ENCODE measurements at regions not wholly inside any gene's neighbourhood (a gene's known extent, or its start where the extent isn't known, plus 50 kb on each side); places are given as distances from the start of the nearest gene placed in this dataset.

DNA sequence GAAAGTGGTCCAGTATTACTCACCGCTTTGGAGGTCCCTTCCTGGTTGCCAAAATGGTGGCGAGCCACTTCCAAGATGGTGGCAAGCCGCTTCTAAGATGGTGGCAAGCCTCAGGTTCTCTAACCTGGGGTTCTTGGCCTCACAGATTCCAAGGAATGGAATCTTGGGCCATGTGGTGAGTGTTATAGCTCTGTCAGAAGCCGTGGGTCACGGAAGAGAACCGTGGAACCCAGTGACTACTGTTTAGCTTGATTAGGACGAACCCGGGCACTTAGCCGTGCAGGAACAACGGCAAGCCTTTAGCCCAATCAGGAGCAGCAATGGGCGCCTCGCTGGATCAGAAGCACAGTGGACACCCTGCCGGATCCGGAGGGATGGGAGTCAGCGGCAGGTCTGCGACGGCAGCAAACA is 356.2 kb upstream of the TMPRSS15 start (continued):
- TF ChIP-seq ARID3B (CRISPR knock-in tag; IDR thresholded peaks at IDR 0.05; ENCODE audit: borderline replicate concordance): no peak
- no peak for TF ChIP-seq TAF15 (IDR thresholded peaks at IDR 0.05; ENCODE audit: low read depth, low read length)
- TF ChIP-seq, protein P1, sequence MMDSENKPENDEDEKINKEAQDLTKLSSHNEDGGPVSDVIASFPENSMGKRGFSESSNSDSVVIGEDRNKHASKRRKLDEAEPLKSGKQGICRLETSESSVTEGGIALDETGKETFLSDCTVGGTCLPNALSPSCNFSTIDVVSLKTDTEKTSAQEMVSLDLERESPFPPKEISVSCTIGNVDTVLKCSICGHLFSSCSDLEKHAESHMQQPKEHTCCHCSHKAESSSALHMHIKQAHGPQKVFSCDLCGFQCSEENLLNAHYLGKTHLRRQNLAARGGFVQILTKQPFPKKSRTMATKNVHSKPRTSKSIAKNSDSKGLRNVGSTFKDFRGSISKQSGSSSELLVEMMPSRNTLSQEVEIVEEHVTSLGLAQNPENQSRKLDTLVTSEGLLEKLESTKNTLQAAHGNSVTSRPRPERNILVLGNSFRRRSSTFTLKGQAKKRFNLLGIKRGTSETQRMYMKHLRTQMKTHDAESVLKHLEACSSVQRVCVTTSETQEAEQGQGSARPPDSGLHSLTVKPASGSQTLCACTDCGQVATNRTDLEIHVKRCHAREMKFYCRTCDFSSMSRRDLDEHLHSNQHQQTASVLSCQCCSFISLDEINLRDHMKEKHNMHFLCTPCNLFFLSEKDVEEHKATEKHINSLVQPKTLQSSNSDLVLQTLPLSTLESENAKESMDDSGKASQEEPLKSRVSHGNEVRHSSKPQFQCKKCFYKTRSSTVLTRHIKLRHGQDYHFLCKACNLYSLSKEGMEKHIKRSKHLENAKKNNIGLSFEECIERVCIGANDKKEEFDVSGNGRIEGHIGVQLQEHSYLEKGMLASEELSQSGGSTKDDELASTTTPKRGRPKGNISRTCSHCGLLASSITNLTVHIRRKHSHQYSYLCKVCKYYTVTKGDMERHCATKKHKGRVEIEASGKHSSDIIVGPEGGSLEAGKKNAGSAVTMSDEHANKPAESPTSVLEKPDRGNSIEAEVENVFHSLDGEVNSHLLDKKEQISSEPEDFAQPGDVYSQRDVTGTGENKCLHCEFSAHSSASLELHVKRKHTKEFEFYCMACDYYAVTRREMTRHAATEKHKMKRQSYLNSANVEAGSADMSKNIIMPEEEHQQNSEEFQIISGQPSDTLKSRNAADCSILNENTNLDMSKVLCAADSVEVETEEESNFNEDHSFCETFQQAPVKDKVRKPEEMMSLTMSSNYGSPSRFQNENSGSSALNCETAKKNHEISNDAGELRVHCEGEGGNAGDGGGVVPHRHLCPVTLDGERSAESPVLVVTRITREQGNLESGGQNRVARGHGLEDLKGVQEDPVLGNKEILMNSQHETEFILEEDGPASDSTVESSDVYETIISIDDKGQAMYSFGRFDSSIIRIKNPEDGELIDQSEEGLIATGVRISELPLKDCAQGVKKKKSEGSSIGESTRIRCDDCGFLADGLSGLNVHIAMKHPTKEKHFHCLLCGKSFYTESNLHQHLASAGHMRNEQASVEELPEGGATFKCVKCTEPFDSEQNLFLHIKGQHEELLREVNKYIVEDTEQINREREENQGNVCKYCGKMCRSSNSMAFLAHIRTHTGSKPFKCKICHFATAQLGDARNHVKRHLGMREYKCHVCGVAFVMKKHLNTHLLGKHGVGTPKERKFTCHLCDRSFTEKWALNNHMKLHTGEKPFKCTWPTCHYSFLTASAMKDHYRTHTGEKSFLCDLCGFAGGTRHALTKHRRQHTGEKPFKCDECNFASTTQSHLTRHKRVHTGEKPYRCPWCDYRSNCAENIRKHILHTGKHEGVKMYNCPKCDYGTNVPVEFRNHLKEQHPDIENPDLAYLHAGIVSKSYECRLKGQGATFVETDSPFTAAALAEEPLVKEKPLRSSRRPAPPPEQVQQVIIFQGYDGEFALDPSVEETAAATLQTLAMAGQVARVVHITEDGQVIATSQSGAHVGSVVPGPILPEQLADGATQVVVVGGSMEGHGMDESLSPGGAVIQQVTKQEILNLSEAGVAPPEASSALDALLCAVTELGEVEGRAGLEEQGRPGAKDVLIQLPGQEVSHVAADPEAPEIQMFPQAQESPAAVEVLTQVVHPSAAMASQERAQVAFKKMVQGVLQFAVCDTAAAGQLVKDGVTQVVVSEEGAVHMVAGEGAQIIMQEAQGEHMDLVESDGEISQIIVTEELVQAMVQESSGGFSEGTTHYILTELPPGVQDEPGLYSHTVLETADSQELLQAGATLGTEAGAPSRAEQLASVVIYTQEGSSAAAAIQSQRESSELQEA (IDR thresholded peaks at IDR 0.05; ENCODE audit: low read depth): peak; percentile 73
- no peak for TF ChIP-seq NELFE (IDR thresholded peaks at IDR 0.05; ENCODE audit: insufficient read depth, insufficient read length)
- TF ChIP-seq, protein P2, sequence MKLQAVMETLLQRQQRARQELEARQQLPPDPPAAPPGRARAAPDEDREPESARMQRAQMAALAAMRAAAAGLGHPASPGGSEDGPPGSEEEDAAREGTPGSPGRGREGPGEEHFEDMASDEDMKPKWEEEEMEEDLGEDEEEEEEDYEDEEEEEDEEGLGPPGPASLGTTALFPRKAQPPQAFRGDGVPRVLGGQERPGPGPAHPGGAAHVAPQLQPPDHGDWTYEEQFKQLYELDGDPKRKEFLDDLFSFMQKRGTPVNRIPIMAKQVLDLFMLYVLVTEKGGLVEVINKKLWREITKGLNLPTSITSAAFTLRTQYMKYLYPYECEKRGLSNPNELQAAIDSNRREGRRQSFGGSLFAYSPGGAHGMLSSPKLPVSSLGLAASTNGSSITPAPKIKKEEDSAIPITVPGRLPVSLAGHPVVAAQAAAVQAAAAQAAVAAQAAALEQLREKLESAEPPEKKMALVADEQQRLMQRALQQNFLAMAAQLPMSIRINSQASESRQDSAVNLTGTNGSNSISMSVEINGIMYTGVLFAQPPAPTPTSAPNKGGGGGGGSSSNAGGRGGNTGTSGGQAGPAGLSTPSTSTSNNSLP (IDR thresholded peaks at IDR 0.05; ENCODE audit: borderline replicate concordance, low read depth, low read length): no peak
- no peak for TF ChIP-seq ZFPM2 (CRISPR knock-in tag; IDR thresholded peaks at IDR 0.05)
- TF ChIP-seq POLR2G (IDR thresholded peaks at IDR 0.05; ENCODE audit: low read depth, low read length): peak; percentile 73
- TF ChIP-seq E2F3 (CRISPR knock-in tag; IDR thresholded peaks at IDR 0.05): 0 out of 2 replicates have a peak, but pooled peaks have one; percentile 46
- TF ChIP-seq PHF8 (IDR thresholded peaks at IDR 0.05; ENCODE audit: borderline replicate concordance, low read length): peak; percentile 44
- no peak for TF ChIP-seq HDAC8 (tag; IDR thresholded peaks at IDR 0.05)
- TF ChIP-seq PYGO2 (tag; IDR thresholded peaks at IDR 0.05): no peak
- TF ChIP-seq SFPQ (IDR thresholded peaks at IDR 0.05; ENCODE audit: low read depth, low read length): no peak
- no peak for TF ChIP-seq ZNF197 (CRISPR knock-in tag; IDR thresholded peaks at IDR 0.05; ENCODE audit: low read depth)
- TF ChIP-seq FOXJ2 (tag; IDR thresholded peaks at IDR 0.05): no peak

All from K562 (cell line).